SK-N-SH (cell line): ENCODE measurements at regions not wholly inside any gene's neighbourhood (a gene's known extent, or its start where the extent isn't known, plus 50 kb on each side); places are given as distances from the start of the nearest gene placed in this dataset.
"Not testable (repeated sequence)": the region's sequence is repeated elsewhere in the genome, so short reads cannot be mapped to it uniquely, and the experiment has no call there.

Source experiments
- CTCF ChIA-PET: fragments of 300-600, 350-600 bp; formaldehyde crosslinking; extraction: SDS; loops from one replicate; lab custom pipeline; 2021; lab: Yijun Ruan, JAX
- POLR2A ChIA-PET: fragments of 350-600 bp; sonication (Branson Sonifier 250); formaldehyde crosslinking; extraction: SDS; loops from one replicate; lab custom pipeline; 2020; ENCODE audit warnings: antibody characterized with exemption, inconsistent platforms; lab: Yijun Ruan, JAX
- DNase-seq: peaks from one replicate; pipeline ENCODE4 v3.0.0; 2012
- H2AFZ ChIP-seq: fragments of 200-600 bp; sonication (generic); 2 replicates; pipeline ENCODE4 v1.8.1; 2016; ENCODE audit warnings: antibody characterized with exemption, mild to moderate bottlenecking, low read depth
- H3F3A ChIP-seq: fragments of 200-600 bp; sonication (generic); replicated peaks from 2 replicates; pipeline ENCODE3; 2016; ENCODE audit warnings: antibody characterized with exemption, mild to moderate bottlenecking; ENCODE audit not compliant: insufficient read depth
- H3K27ac ChIP-seq, 2 experiments: fragments of 200-500 bp in 1 of 2; fragments of 200-600 bp in 1 of 2; sonication (Bioruptor generic) in 1 of 2; sonication (generic), shearing (Covaris generic) in 1 of 2; 2 replicates each; pipeline versions ENCODE4 v1.5.1 to v1.6.1; 2014 to 2016; ENCODE audit warnings: low read depth in 2 of 2, inconsistent platforms in 1 of 2, low read length in 1 of 2, mild to moderate bottlenecking in 1 of 2, mixed read lengths in 1 of 2
- H3K27me3 ChIP-seq: fragments of 200-600 bp; sonication (generic), shearing (Covaris generic); 2 replicates; pipeline ENCODE4 v1.6.1; 2016; ENCODE audit warnings: mixed run types; ENCODE audit not compliant: insufficient read depth
- H3K36me3 ChIP-seq, 2 experiments: fragments of 200-500 bp in 1 of 2; fragments of 200-600 bp in 1 of 2; sonication (Bioruptor generic) in 1 of 2; sonication (generic) in 1 of 2; replicated peaks in 1 of 2; 2 replicates each; pipeline versions ENCODE3 to v1.5.1; 2014 to 2016; ENCODE audit warnings: low read length in 1 of 2, mild to moderate bottlenecking in 1 of 2; ENCODE audit not compliant: insufficient read depth in 2 of 2, control insufficient read depth in 1 of 2
- H3K4me1 ChIP-seq, 2 experiments: fragments of 200-500 bp in 1 of 2; fragments of 200-600 bp in 1 of 2; sonication (Bioruptor generic) in 1 of 2; sonication (generic), shearing (Covaris generic) in 1 of 2; 2 replicates each; pipeline versions ENCODE4 v1.5.1 to v1.6.1; 2014 to 2016; ENCODE audit warnings: low read depth in 1 of 2, low read length in 1 of 2, mixed run types in 1 of 2; ENCODE audit not compliant: insufficient read depth in 2 of 2, control insufficient read depth in 1 of 2
- H3K4me2 ChIP-seq: fragments of 200-600 bp; sonication (generic), shearing (Covaris generic); 2 replicates; pipeline ENCODE4 v1.6.1; 2017; ENCODE audit warnings: mixed run types
- H3K4me3 ChIP-seq, 2 experiments: fragments of 200-500 bp in 1 of 2; fragments of 200-600 bp in 1 of 2; sonication (Bioruptor generic) in 1 of 2; sonication (generic), shearing (Covaris generic) in 1 of 2; 2 replicates each; pipeline versions ENCODE4 v1.5.1 to v1.8.1; 2014 to 2016; ENCODE audit warnings: low read depth in 2 of 2, inconsistent platforms in 1 of 2, low read length in 1 of 2, mild to moderate bottlenecking in 1 of 2, mixed read lengths in 1 of 2, moderate library complexity in 1 of 2
- H3K79me2 ChIP-seq: fragments of 200-600 bp; sonication (generic); 2 replicates; pipeline ENCODE4 v1.8.1; 2017; ENCODE audit warnings: mild to moderate bottlenecking; ENCODE audit not compliant: insufficient read depth
- H3K9ac ChIP-seq: fragments of 200-600 bp; sonication (generic); 2 replicates; pipeline ENCODE4 v1.6.1; 2017; ENCODE audit warnings: mixed run types
- H3K9me2 ChIP-seq: fragments of 200-600 bp; sonication (generic); 2 replicates; pipeline ENCODE4 v1.6.1; 2017; ENCODE audit warnings: mixed run types
- H3K9me3 ChIP-seq: fragments of 200-600 bp; sonication (generic); 2 replicates; pipeline ENCODE4 v1.6.1; 2017; ENCODE audit warnings: mixed run types, mild to moderate bottlenecking, moderate library complexity
- H4K20me1 ChIP-seq: fragments of 200-600 bp; sonication (generic); 2 replicates; pipeline ENCODE4 v1.6.1; 2017; ENCODE audit warnings: mild to moderate bottlenecking, mixed run types; ENCODE audit not compliant: insufficient read depth
- CHD2 ChIP-seq: fragments of 150-350 bp; IDR thresholded peaks from 2 replicates; pipeline ENCODE4 v1.6.1; 2018; ENCODE audit warnings: low read length; ENCODE audit not compliant: partially characterized antibody
- ELF1 ChIP-seq: IDR thresholded peaks from 2 replicates; pipeline ENCODE4 v1.4.0; 2012
- EP300 ChIP-seq, 2 experiments: IDR thresholded peaks; 2 replicates each; pipeline versions ENCODE4 v1.4.0 to v1.6.1; 2012; ENCODE audit warnings: borderline replicate concordance in 1 of 2, low read depth in 1 of 2, low read length in 1 of 2
- FOSL2 ChIP-seq: IDR thresholded peaks from 2 replicates; pipeline ENCODE4 v1.4.0; 2012; ENCODE audit warnings: low read depth, mild to moderate bottlenecking, moderate library complexity, borderline replicate concordance
- FOXM1 ChIP-seq: IDR thresholded peaks from 2 replicates; pipeline ENCODE4 v1.4.0; 2012; ENCODE audit warnings: low read depth, mild to moderate bottlenecking
- GABPA ChIP-seq: IDR thresholded peaks from 2 replicates; pipeline ENCODE4 v1.4.0; 2012; ENCODE audit warnings: low read depth, mild to moderate bottlenecking
- GATA2 ChIP-seq: sonication (generic); formaldehyde crosslinking; IDR thresholded peaks from 2 replicates; pipeline ENCODE4 v1.5.0; 2020; ENCODE audit warnings: mild to moderate bottlenecking, missing genetic modification reagents
- MAX ChIP-seq: IDR thresholded peaks from 2 replicates; pipeline ENCODE4 v1.4.0; 2012; ENCODE audit warnings: low read depth
- MEF2A ChIP-seq: IDR thresholded peaks from 2 replicates; pipeline ENCODE4 v1.4.0; 2012; ENCODE audit warnings: low read depth, borderline replicate concordance
- TEAD4 ChIP-seq: IDR thresholded peaks from 2 replicates; pipeline ENCODE4 v1.4.0; 2012; ENCODE audit warnings: mild to moderate bottlenecking, borderline replicate concordance; ENCODE audit not compliant: insufficient read depth
- USF1 ChIP-seq: IDR thresholded peaks from 2 replicates; pipeline ENCODE4 v1.4.0; 2012; ENCODE audit warnings: low read depth, borderline replicate concordance
- USF2 ChIP-seq: fragments of 150-350 bp; IDR thresholded peaks from 2 replicates; pipeline ENCODE4 v1.6.1; 2017; ENCODE audit warnings: antibody characterized with exemption, low read length, low read depth, borderline replicate concordance
- YY1 ChIP-seq: IDR thresholded peaks from 2 replicates; pipeline ENCODE4 v1.4.0; 2012; ENCODE audit warnings: low read depth, mild to moderate bottlenecking
- ZBTB33 ChIP-seq: IDR thresholded peaks from 2 replicates; pipeline ENCODE4 v1.4.0; 2012; ENCODE audit warnings: low read depth, borderline replicate concordance
- WGBS: methylation state at CpG from one replicate; pipeline ENCODE4 v1.1.6; 2017; ENCODE audit warnings: low lambda C conversion rate; 5-methylcytosine and 5-hydroxymethylcytosine counted together

- H3K79me2 ChIP-seq, H3K27me3 ChIP-seq, DNase-seq, POLR2A ChIA-PET, H3K9me3 ChIP-seq, H3K9me2 ChIP-seq, H3K36me3 ChIP-seq, H4K20me1 ChIP-seq, H3K9ac ChIP-seq, H3K4me3 ChIP-seq, H3K4me2 ChIP-seq, H3F3A ChIP-seq, H2AFZ ChIP-seq, H3K27ac ChIP-seq: not testable (repeated sequence)
- WGBS = 95% methylated on average over 5 of the region's 5 CpGs
- peaks cover 9 to 16% of the 10 kb centered on the region in 2 experiments; a peak in 3 of 4 replicates for H3K4me1 ChIP-seq
- CTCF ChIA-PET = interaction anchor here (0.7 kb wide), 1 partner anchor 8 kb away, joined by 3 read pairs; no protein-coding TSS in a partner anchor
Measured at GRCh38 chr20:53663521-53663920, 69.9 kb upstream of the ZNF217 start.

- Histone ChIP-seq H3K27ac (no peak overlapping the region), H3K9me2 (no peaks in the 10 kb centered on the region)
- TF ChIP-seq USF2 = no peak
- no peak for TF ChIP-seq GABPA
- TF ChIP-seq TEAD4 = no peak
- no peak for TF ChIP-seq EP300 (IDR thresholded peaks at IDR 0.05; ENCODE audit: borderline replicate concordance in 1 of 2, low read depth in 1 of 2, low read length in 1 of 2)
- no peak for TF ChIP-seq ZBTB33
- no peak for TF ChIP-seq USF1
- TF ChIP-seq MAX = no peak
- TF ChIP-seq ELF1 = no peak
- no peak for TF ChIP-seq FOSL2
- TF ChIP-seq GATA2 (CRISPR knock-in tag) = no peak
- TF ChIP-seq CHD2 = no peak
- no peak for TF ChIP-seq FOXM1
- no peak for TF ChIP-seq YY1
- no peak for TF ChIP-seq MEF2A
- TF ChIP-seq, all 33 proteins: peak for 0
- no peak for DNase-seq
- no peaks in the 10 kb centered on the region for H3K79me2 ChIP-seq
- no peaks in the 10 kb centered on the region for H3K36me3 ChIP-seq
- POLR2A ChIA-PET = no interaction called here
- CTCF ChIA-PET = no interaction called here
- no peak overlapping the region for H3K4me3 ChIP-seq
- H3F3A ChIP-seq = peaks cover 5% of the 10 kb centered on the region
- H2AFZ ChIP-seq = no peak overlapping the region
- H3K9me3 ChIP-seq = no peaks in the 10 kb centered on the region
- peaks cover 11 to 19% of the 10 kb centered on the region in 2 experiments; a peak in 3 of 4 replicates for H3K4me1 ChIP-seq
- H4K20me1 ChIP-seq = no peaks in the 10 kb centered on the region
- H3K4me2 ChIP-seq = no peak overlapping the region
- H3K27me3 ChIP-seq = no peaks in the 10 kb centered on the region
- WGBS = 94% methylated on average over 3 of the region's 3 CpGs
- no peak overlapping the region for H3K9ac ChIP-seq
Measured at GRCh38 chr20:53662595-53662994, 69.0 kb upstream of the ZNF217 start.
